ENCODE measurements at regions not wholly inside any gene's neighbourhood (a gene's known extent, or its start where the extent isn't known, plus 50 kb on each side); places are given as distances from the start of the nearest gene placed in this dataset.

GRCh38 chr6:166079841-166080240 is 87.8 kb downstream of the TBXT start:
- TF ChIP-seq, protein P1, sequence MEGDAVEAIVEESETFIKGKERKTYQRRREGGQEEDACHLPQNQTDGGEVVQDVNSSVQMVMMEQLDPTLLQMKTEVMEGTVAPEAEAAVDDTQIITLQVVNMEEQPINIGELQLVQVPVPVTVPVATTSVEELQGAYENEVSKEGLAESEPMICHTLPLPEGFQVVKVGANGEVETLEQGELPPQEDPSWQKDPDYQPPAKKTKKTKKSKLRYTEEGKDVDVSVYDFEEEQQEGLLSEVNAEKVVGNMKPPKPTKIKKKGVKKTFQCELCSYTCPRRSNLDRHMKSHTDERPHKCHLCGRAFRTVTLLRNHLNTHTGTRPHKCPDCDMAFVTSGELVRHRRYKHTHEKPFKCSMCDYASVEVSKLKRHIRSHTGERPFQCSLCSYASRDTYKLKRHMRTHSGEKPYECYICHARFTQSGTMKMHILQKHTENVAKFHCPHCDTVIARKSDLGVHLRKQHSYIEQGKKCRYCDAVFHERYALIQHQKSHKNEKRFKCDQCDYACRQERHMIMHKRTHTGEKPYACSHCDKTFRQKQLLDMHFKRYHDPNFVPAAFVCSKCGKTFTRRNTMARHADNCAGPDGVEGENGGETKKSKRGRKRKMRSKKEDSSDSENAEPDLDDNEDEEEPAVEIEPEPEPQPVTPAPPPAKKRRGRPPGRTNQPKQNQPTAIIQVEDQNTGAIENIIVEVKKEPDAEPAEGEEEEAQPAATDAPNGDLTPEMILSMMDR (IDR thresholded peaks at IDR 0.05), result no peak
- no peak for TF ChIP-seq POLR2A (IDR thresholded peaks at IDR 0.05)
